ENCODE measurements at regions not wholly inside any gene's neighbourhood (a gene's known extent, or its start where the extent isn't known, plus 50 kb on each side); places are given as distances from the start of the nearest gene placed in this dataset.
"Not testable (repeated sequence)": the region's sequence is repeated elsewhere in the genome, so short reads cannot be mapped to it uniquely, and the experiment has no call there.

DNA sequence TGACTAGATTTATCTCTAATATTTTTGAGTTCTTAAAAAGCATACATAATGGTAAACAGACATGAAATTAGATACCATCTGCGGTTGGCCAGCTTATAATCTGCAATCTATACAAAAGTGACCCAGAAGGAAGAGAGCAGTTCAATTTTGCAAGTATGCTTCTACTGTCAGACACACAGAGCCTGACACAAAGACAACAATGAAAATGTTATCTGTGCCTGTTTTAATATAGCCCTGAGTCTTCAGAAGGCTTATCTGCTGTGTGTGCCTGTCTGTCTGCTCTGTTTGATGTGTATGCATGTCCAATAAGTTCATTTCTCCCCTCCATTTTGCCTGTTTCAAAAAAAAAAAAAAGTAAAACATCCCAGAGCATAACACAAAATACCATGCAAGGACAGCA lies 73.3 kb upstream of the FHIP2A start:
- Mint-ChIP-seq H3K36me3 (ENCODE audit: unreplicated experiment) (no peaks in the 10 kb centered on the region), H3K4me3 (ENCODE audit: unreplicated experiment) (no peak overlapping the region), H3K9me3 (ENCODE audit: unreplicated experiment) (no peaks in the 10 kb centered on the region), H3K4me1 (ENCODE audit: low read depth, unreplicated experiment) (no peaks in the 10 kb centered on the region), H3K27me3 (ENCODE audit: unreplicated experiment) (no peaks in the 10 kb centered on the region), H3K27ac (ENCODE audit: unreplicated experiment) (no peak overlapping the region)
- no peak for DNase-seq
- TF ChIP-seq CTCF (IDR thresholded peaks at IDR 0.05; ENCODE audit: partially characterized antibody, unreplicated experiment) = no peak

- Mint-ChIP-seq H3K27me3 (ENCODE audit: unreplicated experiment) (no peaks in the 10 kb centered on the region), H3K9me3 (ENCODE audit: unreplicated experiment) (no peaks in the 10 kb centered on the region), H3K36me3 (ENCODE audit: unreplicated experiment) (no peaks in the 10 kb centered on the region), H3K27ac (ENCODE audit: unreplicated experiment) (no peak overlapping the region), H3K4me1 (ENCODE audit: low read depth, unreplicated experiment) (no peaks in the 10 kb centered on the region), H3K4me3 (ENCODE audit: unreplicated experiment) (no peak overlapping the region)
- no peak for DNase-seq
- no peak for TF ChIP-seq CTCF (IDR thresholded peaks at IDR 0.05; ENCODE audit: partially characterized antibody, unreplicated experiment)
These were observed 72.6 kb upstream of the FHIP2A start for GRCh38 chr10:114749014-114749413.

GRCh38 chr10:114749510-114749909 lies 72.1 kb upstream of the FHIP2A start:
- Mint-ChIP-seq H3K27ac (ENCODE audit: unreplicated experiment) (no peak overlapping the region), H3K27me3 (ENCODE audit: unreplicated experiment) (no peaks in the 10 kb centered on the region)

DNA sequence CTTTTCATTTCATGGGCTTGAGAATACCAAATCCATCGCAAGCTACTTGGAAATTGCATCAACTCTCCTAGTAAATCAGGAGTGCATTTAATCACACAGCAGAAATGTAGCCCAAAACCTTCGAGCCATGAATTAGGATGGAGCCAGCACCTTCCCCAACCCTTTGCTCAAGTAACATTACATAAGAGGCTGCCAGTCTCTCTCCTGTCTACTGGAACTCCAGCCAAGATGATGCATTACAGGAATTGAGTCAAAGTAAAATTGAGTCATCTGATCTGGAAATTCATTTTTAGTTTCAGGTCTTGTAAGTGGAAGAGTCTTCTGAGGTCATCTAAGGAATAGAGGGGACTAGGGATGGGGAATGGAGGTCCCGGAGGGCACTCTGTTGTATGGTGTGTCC lies 69.7 kb upstream of the FHIP2A start:
- no peak for DNase-seq
- H3K9me3 Mint-ChIP-seq (ENCODE audit: unreplicated experiment) = no peaks in the 10 kb centered on the region
- H3K4me3 Mint-ChIP-seq (ENCODE audit: unreplicated experiment) = no peak overlapping the region
- no peaks in the 10 kb centered on the region for H3K4me1 Mint-ChIP-seq (ENCODE audit: low read depth, unreplicated experiment)
- H3K27ac Mint-ChIP-seq (ENCODE audit: unreplicated experiment) = no peak overlapping the region
- H3K36me3 Mint-ChIP-seq (ENCODE audit: unreplicated experiment) = no peaks in the 10 kb centered on the region
- no peaks in the 10 kb centered on the region for H3K27me3 Mint-ChIP-seq (ENCODE audit: unreplicated experiment)
- TF ChIP-seq CTCF (IDR thresholded peaks at IDR 0.05; ENCODE audit: partially characterized antibody, unreplicated experiment) = no peak

More at GRCh38 chr10:114749510-114749909, 72.1 kb upstream of the FHIP2A start:
- DNase-seq = no peak
- Mint-ChIP-seq H3K36me3 (ENCODE audit: unreplicated experiment) (no peaks in the 10 kb centered on the region), H3K9me3 (ENCODE audit: unreplicated experiment) (no peaks in the 10 kb centered on the region), H3K4me1 (ENCODE audit: low read depth, unreplicated experiment) (no peaks in the 10 kb centered on the region), H3K4me3 (ENCODE audit: unreplicated experiment) (no peak overlapping the region)
- TF ChIP-seq CTCF (IDR thresholded peaks at IDR 0.05; ENCODE audit: partially characterized antibody, unreplicated experiment) = no peak

DNA sequence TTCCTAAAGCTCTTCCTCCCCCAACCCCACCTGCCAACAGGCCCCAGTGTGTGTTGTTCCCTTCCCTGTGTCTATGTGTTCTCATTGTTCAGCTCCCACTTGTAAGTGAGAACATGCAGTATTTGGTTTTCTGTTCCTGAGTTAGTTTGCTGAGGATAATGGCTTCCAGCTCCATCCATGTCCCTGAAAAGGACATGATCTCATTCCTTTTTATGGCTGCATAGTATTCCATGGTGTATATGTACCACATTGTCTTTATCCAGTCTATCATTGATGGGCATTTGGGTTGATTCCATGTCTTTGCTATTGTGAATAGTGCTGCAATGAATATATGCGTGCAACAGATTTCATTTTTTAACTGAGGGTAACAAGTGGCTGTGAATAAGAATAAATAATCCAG lies 69.0 kb upstream of the FHIP2A start:
- H3K4me3 Mint-ChIP-seq (ENCODE audit: unreplicated experiment); H3K27ac Mint-ChIP-seq (ENCODE audit: unreplicated experiment); DNase-seq; H3K4me1 Mint-ChIP-seq (ENCODE audit: low read depth, unreplicated experiment); H3K27me3 Mint-ChIP-seq (ENCODE audit: unreplicated experiment); H3K36me3 Mint-ChIP-seq (ENCODE audit: unreplicated experiment); H3K9me3 Mint-ChIP-seq (ENCODE audit: unreplicated experiment): not testable (repeated sequence)

DNA sequence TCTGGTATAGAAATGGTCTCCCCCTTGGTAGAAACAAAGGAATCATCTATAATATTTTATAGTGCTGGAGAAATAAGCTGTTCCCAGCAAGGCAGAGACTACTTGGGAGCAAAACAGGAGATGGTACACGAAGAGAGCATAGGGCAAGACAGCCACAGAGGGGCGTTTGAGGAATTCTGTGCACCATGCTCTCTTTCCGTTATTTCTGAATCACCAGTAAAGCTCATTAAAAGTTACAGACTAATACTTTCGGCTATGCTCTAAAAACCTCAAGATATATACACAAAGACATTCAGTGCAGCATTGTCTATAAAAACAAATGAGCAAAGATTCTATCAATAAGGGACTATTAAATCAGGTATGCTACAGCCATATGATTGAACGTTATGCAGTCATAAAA lies 68.5 kb upstream of the FHIP2A start:
- no peak for TF ChIP-seq CTCF (IDR thresholded peaks at IDR 0.05; ENCODE audit: partially characterized antibody, unreplicated experiment)
- H3K36me3 Mint-ChIP-seq (ENCODE audit: unreplicated experiment) = no peaks in the 10 kb centered on the region
- H3K27me3 Mint-ChIP-seq (ENCODE audit: unreplicated experiment) = no peaks in the 10 kb centered on the region
- no peak for DNase-seq
- no peaks in the 10 kb centered on the region for H3K9me3 Mint-ChIP-seq (ENCODE audit: unreplicated experiment)
- H3K4me1 Mint-ChIP-seq (ENCODE audit: low read depth, unreplicated experiment) = no peaks in the 10 kb centered on the region
- no peak overlapping the region for H3K4me3 Mint-ChIP-seq (ENCODE audit: unreplicated experiment)
- H3K27ac Mint-ChIP-seq (ENCODE audit: unreplicated experiment) = no peak overlapping the region

Data from glutamatergic neuron (in vitro differentiated cells).